SU-DHL-6 (cell line): ENCODE measurements at regions not wholly inside any gene's neighbourhood (a gene's known extent, or its start where the extent isn't known, plus 50 kb on each side); places are given as distances from the start of the nearest gene placed in this dataset.

Experiments used
- H2AFZ ChIP-seq: fragments of 200-600 bp; sonication (generic); 2 replicates; pipeline ENCODE4 v1.6.1; 2014; ENCODE audit warnings: low read depth, mild to moderate bottlenecking, moderate library complexity, mixed read lengths, antibody characterized with exemption, low read length; ENCODE audit not compliant: severe bottlenecking
- H3F3A ChIP-seq: fragments of 200-600 bp; shearing (Covaris generic); 2 replicates; pipeline ENCODE4 v1.6.0; 2016; ENCODE audit warnings: antibody characterized with exemption, mild to moderate bottlenecking; ENCODE audit not compliant: insufficient read depth
- H3K27ac ChIP-seq: fragments of 200-600 bp; sonication (generic); 2 replicates; pipeline ENCODE4 v1.5.1; 2016; ENCODE audit warnings: low read depth, mild to moderate bottlenecking, low read length, moderate library complexity, mixed read lengths
- H3K27me3 ChIP-seq: fragments of 200-600 bp; sonication (generic), shearing (Covaris generic); 2 replicates; pipeline ENCODE4 v1.6.0; 2014; ENCODE audit warnings: mild to moderate bottlenecking, low read length
- H3K36me3 ChIP-seq: fragments of 200-600 bp; sonication (generic); 2 replicates; pipeline ENCODE4 v1.6.1; 2014; ENCODE audit warnings: mild to moderate bottlenecking, low read length, mixed read lengths
- H3K4me2 ChIP-seq: fragments of 300-600, 200-600 bp; shearing (Covaris generic), sonication (generic); 2 replicates; pipeline ENCODE4 v1.6.0; 2014; ENCODE audit warnings: low read length, low read depth, mild to moderate bottlenecking; ENCODE audit not compliant: poor library complexity, severe bottlenecking
- H3K4me3 ChIP-seq: fragments of 200-600 bp; sonication (generic); 2 replicates; pipeline ENCODE4 v1.5.1; 2014; ENCODE audit warnings: antibody characterized with exemption, low read length, mild to moderate bottlenecking, mixed read lengths; ENCODE audit not compliant: insufficient read depth, poor library complexity, severe bottlenecking
- H3K79me2 ChIP-seq: fragments of 200-600 bp; sonication (generic); 2 replicates; pipeline ENCODE4 v1.6.1; 2014; ENCODE audit warnings: mild to moderate bottlenecking, low read length, moderate library complexity; ENCODE audit not compliant: insufficient read depth
- H3K9ac ChIP-seq: fragments of 200-600 bp; sonication (generic); 2 replicates; pipeline ENCODE4 v1.7.0; 2014; ENCODE audit warnings: mild to moderate bottlenecking, low read length
- H3K9me2 ChIP-seq: fragments of 200-600 bp; sonication (generic); replicated peaks from 2 replicates; pipeline ENCODE4 v1.6.1; 2014; ENCODE audit warnings: low read length; ENCODE audit not compliant: insufficient read depth
- H3K9me3 ChIP-seq: fragments of 200-600 bp; sonication (generic); 2 replicates; pipeline ENCODE4 v1.6.1; 2014; ENCODE audit warnings: low read length, mixed read lengths; ENCODE audit not compliant: insufficient read depth
- H4K20me1 ChIP-seq: fragments of 200-600 bp; sonication (generic); 2 replicates; pipeline ENCODE4 v1.6.1; 2014; ENCODE audit warnings: low read depth, mild to moderate bottlenecking, antibody characterized with exemption, low read length, moderate library complexity, mixed read lengths
- CTCF ChIP-seq: fragments of 200-600 bp; sonication (generic); IDR thresholded peaks from one replicate; pipeline ENCODE4 v1.5.1; 2017; ENCODE audit warnings: antibody characterized with exemption, mild to moderate bottlenecking, low read length, moderate library complexity; ENCODE audit not compliant: insufficient read depth, poor library complexity, severe bottlenecking
- EZH2phosphoT487 ChIP-seq: fragments of 200-600 bp; sonication (generic), shearing (Covaris generic); conservative IDR thresholded peaks from 2 replicates; pipeline ENCODE4 v1.6.1; 2018; ENCODE audit warnings: mild to moderate bottlenecking, antibody characterized with exemption, low read length, moderate library complexity, mixed read lengths

- H3K4me2 ChIP-seq, result no peak overlapping the region
- no peaks in the 10 kb centered on the region for H3K36me3 ChIP-seq
- H4K20me1 ChIP-seq, result no peaks in the 10 kb centered on the region
- no peaks in the 10 kb centered on the region for H3K9me3 ChIP-seq
- TF ChIP-seq EZH2phosphoT487 (no peak), CTCF (no peak)
- H3K27ac ChIP-seq, result no peak overlapping the region
- no peak overlapping the region for H3K9ac ChIP-seq
- no peaks in the 10 kb centered on the region for H3K79me2 ChIP-seq
- no peaks in the 10 kb centered on the region for H3K27me3 ChIP-seq
- H2AFZ ChIP-seq, result no peak overlapping the region
- no peaks in the 10 kb centered on the region for H3K9me2 ChIP-seq
- H3F3A ChIP-seq, result no peaks in the 10 kb centered on the region
- no peak overlapping the region for H3K4me3 ChIP-seq
These were observed 186.2 kb downstream of the CYLD start for GRCh38 chr16:50928065-50928464.

DNA sequence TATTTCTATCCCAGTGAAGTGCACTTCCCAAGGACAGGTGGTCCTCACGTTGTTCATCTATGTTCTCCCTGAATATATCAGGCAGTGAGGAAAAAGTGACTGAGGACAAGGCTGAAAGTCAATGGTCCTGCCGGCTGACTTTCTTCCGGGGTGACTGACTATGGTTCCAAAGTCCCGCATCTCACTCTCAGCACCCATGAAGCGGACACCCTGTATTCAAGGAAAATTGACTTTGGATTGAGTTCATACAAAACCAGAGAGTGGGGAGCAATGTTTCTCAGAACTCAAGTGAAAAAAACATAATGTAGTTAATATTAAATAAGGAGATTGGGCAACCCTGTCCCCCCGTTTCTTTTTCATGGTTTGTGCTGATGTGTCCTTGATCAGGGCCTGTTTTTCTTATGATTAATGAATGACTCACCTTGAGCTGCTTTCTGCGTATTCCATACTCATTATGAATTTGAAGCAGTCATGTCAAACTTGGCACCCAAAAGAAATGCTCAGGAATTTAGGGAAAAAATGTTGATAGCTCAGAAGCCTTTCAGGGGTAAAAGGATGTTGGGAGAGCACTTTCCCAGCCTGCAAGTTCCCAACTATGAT lies 184.0 kb downstream of the CYLD start:
- no peak overlapping the region for H3K4me2 ChIP-seq
- H3K36me3 ChIP-seq, result no peaks in the 10 kb centered on the region
- no peak overlapping the region for H2AFZ ChIP-seq
- H4K20me1 ChIP-seq, result no peaks in the 10 kb centered on the region
- no peaks in the 10 kb centered on the region for H3F3A ChIP-seq
- no peaks in the 10 kb centered on the region for H3K27me3 ChIP-seq
- H3K27ac ChIP-seq, result no peak overlapping the region
- H3K9me3 ChIP-seq, result no peaks in the 10 kb centered on the region
- no peaks in the 10 kb centered on the region for H3K79me2 ChIP-seq
- no peak overlapping the region for H3K9ac ChIP-seq
- TF ChIP-seq CTCF (no peak), EZH2phosphoT487 (no peak)
- no peak overlapping the region for H3K4me3 ChIP-seq
- no peaks in the 10 kb centered on the region for H3K9me2 ChIP-seq

DNA sequence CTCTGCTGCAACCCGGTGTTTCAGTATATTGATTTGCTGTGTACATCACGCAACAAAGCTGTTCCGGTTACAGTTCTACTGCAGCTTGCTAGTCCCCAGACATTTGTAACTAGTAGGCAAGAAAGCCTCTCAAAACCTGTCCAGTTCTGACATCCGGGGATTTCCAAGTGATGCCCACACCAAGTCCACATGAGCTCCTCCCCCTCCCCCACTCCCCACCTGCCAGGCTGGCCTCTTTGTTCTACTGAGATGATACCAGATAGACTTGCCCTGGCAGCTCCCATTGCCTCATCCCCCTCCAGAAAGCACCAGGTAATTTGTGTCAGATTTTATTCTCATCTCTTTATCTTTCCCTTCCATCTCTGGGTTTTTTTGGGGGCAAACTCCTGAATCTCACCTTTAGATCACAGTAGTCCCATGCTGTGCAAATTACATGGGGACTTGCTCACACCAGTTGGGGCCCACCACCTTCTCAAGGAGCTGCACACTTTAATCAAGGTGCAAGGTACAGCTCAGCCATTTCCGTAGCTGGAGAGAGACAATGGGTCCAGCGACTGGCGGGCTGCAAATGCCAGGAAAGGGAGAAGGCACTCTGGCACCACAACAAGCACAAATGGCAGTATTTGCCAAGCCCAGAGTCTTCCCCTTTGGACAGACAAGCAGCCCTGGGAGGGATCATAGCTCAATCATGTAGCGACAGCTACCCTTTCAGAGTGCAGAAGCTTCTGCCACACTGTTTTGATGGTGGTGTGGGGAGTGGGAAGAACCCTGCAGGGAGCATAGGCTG lies 183.1 kb downstream of the CYLD start:
- H3K4me2 ChIP-seq, result no peak overlapping the region
- no peaks in the 10 kb centered on the region for H3K27me3 ChIP-seq
- H2AFZ ChIP-seq, result no peak overlapping the region
- H3K9me2 ChIP-seq, result no peaks in the 10 kb centered on the region
- no peak overlapping the region for H3K4me3 ChIP-seq
- no peaks in the 10 kb centered on the region for H3K36me3 ChIP-seq
- H3K27ac ChIP-seq, result no peak overlapping the region
- TF ChIP-seq CTCF, result no peak
- no peak for TF ChIP-seq EZH2phosphoT487
- no peaks in the 10 kb centered on the region for H3K79me2 ChIP-seq
- H3K9ac ChIP-seq, result no peak overlapping the region
- H3K9me3 ChIP-seq, result no peaks in the 10 kb centered on the region
- H3F3A ChIP-seq, result no peaks in the 10 kb centered on the region
- H4K20me1 ChIP-seq, result no peaks in the 10 kb centered on the region
